SK-N-SH (cell line): ENCODE measurements at regions not wholly inside any gene's neighbourhood (a gene's known extent, or its start where the extent isn't known, plus 50 kb on each side); places are given as distances from the start of the nearest gene placed in this dataset.

Experiments
- CTCF ChIA-PET: fragments of 300-600, 350-600 bp; formaldehyde crosslinking; extraction: SDS; loops from one replicate; lab custom pipeline; 2021; lab: Yijun Ruan, JAX
- POLR2A ChIA-PET: fragments of 350-600 bp; sonication (Branson Sonifier 250); formaldehyde crosslinking; extraction: SDS; loops from one replicate; lab custom pipeline; 2020; ENCODE audit warnings: antibody characterized with exemption, inconsistent platforms; lab: Yijun Ruan, JAX
- DNase-seq: peaks from one replicate; pipeline ENCODE4 v3.0.0; 2012
- H2AFZ ChIP-seq: fragments of 200-600 bp; sonication (generic); 2 replicates; pipeline ENCODE4 v1.8.1; 2016; ENCODE audit warnings: antibody characterized with exemption, mild to moderate bottlenecking, low read depth
- H3F3A ChIP-seq: fragments of 200-600 bp; sonication (generic); replicated peaks from 2 replicates; pipeline ENCODE3; 2016; ENCODE audit warnings: antibody characterized with exemption, mild to moderate bottlenecking; ENCODE audit not compliant: insufficient read depth
- H3K27ac ChIP-seq, 2 experiments: fragments of 200-500 bp in 1 of 2; fragments of 200-600 bp in 1 of 2; sonication (Bioruptor generic) in 1 of 2; sonication (generic), shearing (Covaris generic) in 1 of 2; 2 replicates each; pipeline versions ENCODE4 v1.5.1 to v1.6.1; 2014 to 2016; ENCODE audit warnings: low read depth in 2 of 2, inconsistent platforms in 1 of 2, low read length in 1 of 2, mild to moderate bottlenecking in 1 of 2, mixed read lengths in 1 of 2
- H3K27me3 ChIP-seq: fragments of 200-600 bp; sonication (generic), shearing (Covaris generic); 2 replicates; pipeline ENCODE4 v1.6.1; 2016; ENCODE audit warnings: mixed run types; ENCODE audit not compliant: insufficient read depth
- H3K36me3 ChIP-seq, 2 experiments: fragments of 200-500 bp in 1 of 2; fragments of 200-600 bp in 1 of 2; sonication (Bioruptor generic) in 1 of 2; sonication (generic) in 1 of 2; replicated peaks in 1 of 2; 2 replicates each; pipeline versions ENCODE3 to v1.5.1; 2014 to 2016; ENCODE audit warnings: low read length in 1 of 2, mild to moderate bottlenecking in 1 of 2; ENCODE audit not compliant: insufficient read depth in 2 of 2, control insufficient read depth in 1 of 2
- H3K4me1 ChIP-seq, 2 experiments: fragments of 200-500 bp in 1 of 2; fragments of 200-600 bp in 1 of 2; sonication (Bioruptor generic) in 1 of 2; sonication (generic), shearing (Covaris generic) in 1 of 2; 2 replicates each; pipeline versions ENCODE4 v1.5.1 to v1.6.1; 2014 to 2016; ENCODE audit warnings: low read depth in 1 of 2, low read length in 1 of 2, mixed run types in 1 of 2; ENCODE audit not compliant: insufficient read depth in 2 of 2, control insufficient read depth in 1 of 2
- H3K4me2 ChIP-seq: fragments of 200-600 bp; sonication (generic), shearing (Covaris generic); 2 replicates; pipeline ENCODE4 v1.6.1; 2017; ENCODE audit warnings: mixed run types
- H3K4me3 ChIP-seq, 2 experiments: fragments of 200-500 bp in 1 of 2; fragments of 200-600 bp in 1 of 2; sonication (Bioruptor generic) in 1 of 2; sonication (generic), shearing (Covaris generic) in 1 of 2; 2 replicates each; pipeline versions ENCODE4 v1.5.1 to v1.8.1; 2014 to 2016; ENCODE audit warnings: low read depth in 2 of 2, inconsistent platforms in 1 of 2, low read length in 1 of 2, mild to moderate bottlenecking in 1 of 2, mixed read lengths in 1 of 2, moderate library complexity in 1 of 2
- H3K79me2 ChIP-seq: fragments of 200-600 bp; sonication (generic); 2 replicates; pipeline ENCODE4 v1.8.1; 2017; ENCODE audit warnings: mild to moderate bottlenecking; ENCODE audit not compliant: insufficient read depth
- H3K9ac ChIP-seq: fragments of 200-600 bp; sonication (generic); 2 replicates; pipeline ENCODE4 v1.6.1; 2017; ENCODE audit warnings: mixed run types
- H3K9me2 ChIP-seq: fragments of 200-600 bp; sonication (generic); 2 replicates; pipeline ENCODE4 v1.6.1; 2017; ENCODE audit warnings: mixed run types
- H3K9me3 ChIP-seq: fragments of 200-600 bp; sonication (generic); 2 replicates; pipeline ENCODE4 v1.6.1; 2017; ENCODE audit warnings: mixed run types, mild to moderate bottlenecking, moderate library complexity
- H4K20me1 ChIP-seq: fragments of 200-600 bp; sonication (generic); 2 replicates; pipeline ENCODE4 v1.6.1; 2017; ENCODE audit warnings: mild to moderate bottlenecking, mixed run types; ENCODE audit not compliant: insufficient read depth
- CHD2 ChIP-seq: fragments of 150-350 bp; IDR thresholded peaks from 2 replicates; pipeline ENCODE4 v1.6.1; 2018; ENCODE audit warnings: low read length; ENCODE audit not compliant: partially characterized antibody
- EP300 ChIP-seq, 2 experiments: IDR thresholded peaks; 2 replicates each; pipeline versions ENCODE4 v1.4.0 to v1.6.1; 2012; ENCODE audit warnings: borderline replicate concordance in 1 of 2, low read depth in 1 of 2, low read length in 1 of 2
- FOSL2 ChIP-seq: IDR thresholded peaks from 2 replicates; pipeline ENCODE4 v1.4.0; 2012; ENCODE audit warnings: low read depth, mild to moderate bottlenecking, moderate library complexity, borderline replicate concordance
- FOXM1 ChIP-seq: IDR thresholded peaks from 2 replicates; pipeline ENCODE4 v1.4.0; 2012; ENCODE audit warnings: low read depth, mild to moderate bottlenecking
- GABPA ChIP-seq: IDR thresholded peaks from 2 replicates; pipeline ENCODE4 v1.4.0; 2012; ENCODE audit warnings: low read depth, mild to moderate bottlenecking
- GATA2 ChIP-seq: sonication (generic); formaldehyde crosslinking; IDR thresholded peaks from 2 replicates; pipeline ENCODE4 v1.5.0; 2020; ENCODE audit warnings: mild to moderate bottlenecking, missing genetic modification reagents
- IRF3 ChIP-seq: fragments of 150-350 bp; IDR thresholded peaks from 2 replicates; pipeline ENCODE4 v1.6.1; 2016; ENCODE audit warnings: mild to moderate bottlenecking, low read depth, low read length
- JUND ChIP-seq: IDR thresholded peaks from 2 replicates; pipeline ENCODE4 v1.4.0; 2012
- MAX ChIP-seq: IDR thresholded peaks from 2 replicates; pipeline ENCODE4 v1.4.0; 2012; ENCODE audit warnings: low read depth
- MXI1 ChIP-seq: IDR thresholded peaks from 2 replicates; pipeline ENCODE4 v1.6.1; 2012; ENCODE audit warnings: mild to moderate bottlenecking, low read depth, low read length, improper control_type of control experiment
- NRF1 ChIP-seq: IDR thresholded peaks from 2 replicates; pipeline ENCODE4 v1.6.1; 2012; ENCODE audit warnings: low read depth, mild to moderate bottlenecking, low read length
- POLR2AphosphoS5 ChIP-seq: IDR thresholded peaks from 2 replicates; pipeline ENCODE4 v1.6.1; 2012; ENCODE audit warnings: low read depth, low read length
- RAD21 ChIP-seq: IDR thresholded peaks from 2 replicates; pipeline ENCODE4 v1.6.1; 2012; ENCODE audit warnings: mild to moderate bottlenecking, low read length
- RCOR1 ChIP-seq: fragments of 150-350 bp; IDR thresholded peaks from 2 replicates; pipeline ENCODE4 v1.6.1; 2017; ENCODE audit warnings: antibody characterized with exemption, low read length
- RFX5 ChIP-seq: IDR thresholded peaks from 2 replicates; pipeline ENCODE4 v1.6.1; 2012; ENCODE audit warnings: mild to moderate bottlenecking, improper control_type of control experiment, low read length
- RXRA ChIP-seq: IDR thresholded peaks from 2 replicates; pipeline ENCODE4 v1.4.0; 2012; ENCODE audit warnings: low read depth, mild to moderate bottlenecking, borderline replicate concordance
- TAF1 ChIP-seq: IDR thresholded peaks from 2 replicates; pipeline ENCODE4 v1.6.1; 2012; ENCODE audit warnings: low read depth, mild to moderate bottlenecking, low read length, moderate library complexity, borderline replicate concordance
- USF2 ChIP-seq: fragments of 150-350 bp; IDR thresholded peaks from 2 replicates; pipeline ENCODE4 v1.6.1; 2017; ENCODE audit warnings: antibody characterized with exemption, low read length, low read depth, borderline replicate concordance
- YY1 ChIP-seq: IDR thresholded peaks from 2 replicates; pipeline ENCODE4 v1.4.0; 2012; ENCODE audit warnings: low read depth, mild to moderate bottlenecking
- ZBTB33 ChIP-seq: IDR thresholded peaks from 2 replicates; pipeline ENCODE4 v1.4.0; 2012; ENCODE audit warnings: low read depth, borderline replicate concordance
- WGBS: methylation state at CpG from one replicate; pipeline ENCODE4 v1.1.6; 2017; ENCODE audit warnings: low lambda C conversion rate; 5-methylcytosine and 5-hydroxymethylcytosine counted together
- TF ChIP-seq, protein P1 (sequence below): IDR thresholded peaks from 2 replicates; pipeline ENCODE4; 2012

DNA sequence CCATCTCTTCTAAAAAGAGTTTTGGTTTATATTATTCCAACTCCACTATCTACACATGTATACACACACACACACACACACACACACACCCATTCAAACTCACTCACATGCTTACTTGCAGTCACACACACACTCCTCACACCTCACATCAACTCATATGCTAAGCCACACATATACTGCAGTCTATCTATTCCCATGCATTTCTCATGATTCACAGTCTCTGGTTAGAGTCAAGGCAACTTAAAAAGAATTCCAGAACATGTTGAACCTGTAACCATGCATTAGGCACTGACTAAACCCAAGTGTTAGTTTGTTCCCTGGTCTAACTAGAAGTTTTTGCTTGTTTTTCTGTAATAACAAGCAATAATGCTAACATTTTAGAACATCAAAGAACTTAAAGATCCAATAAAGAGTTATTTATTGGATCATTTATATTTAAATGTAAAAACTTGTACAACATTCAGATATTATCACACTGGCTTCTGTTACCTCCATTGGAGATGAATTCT lies 931.1 kb downstream of the PLA2G4A start:
- H4K20me1 ChIP-seq, result no peaks in the 10 kb centered on the region
- no peaks in the 10 kb centered on the region for H3K36me3 ChIP-seq
- ChIA-PET POLR2A (no interaction called here), CTCF (no interaction called here)
- no peaks in the 10 kb centered on the region for H3K27me3 ChIP-seq
- no peak overlapping the region for H3K27ac ChIP-seq
- no peak overlapping the region for H3K4me2 ChIP-seq
- DNase-seq, result no peak
- H3K4me3 ChIP-seq, result no peak overlapping the region
- no peak overlapping the region for H2AFZ ChIP-seq
- no peaks in the 10 kb centered on the region for H3K9me3 ChIP-seq
- H3K4me1 ChIP-seq, result no peaks in the 10 kb centered on the region
- H3F3A ChIP-seq, result no peaks in the 10 kb centered on the region
- H3K9me2 ChIP-seq, result no peaks in the 10 kb centered on the region
- no peaks in the 10 kb centered on the region for H3K79me2 ChIP-seq
- TF ChIP-seq EP300 (IDR thresholded peaks at IDR 0.05; ENCODE audit: borderline replicate concordance in 1 of 2, low read depth in 1 of 2, low read length in 1 of 2) (no peak), RFX5 (no peak), JUND (no peak), NRF1 (no peak), RXRA (no peak), RCOR1 (no peak), FOSL2 (no peak), MAX (no peak), USF2 (no peak)
- H3K9ac ChIP-seq, result no peak overlapping the region

DNA sequence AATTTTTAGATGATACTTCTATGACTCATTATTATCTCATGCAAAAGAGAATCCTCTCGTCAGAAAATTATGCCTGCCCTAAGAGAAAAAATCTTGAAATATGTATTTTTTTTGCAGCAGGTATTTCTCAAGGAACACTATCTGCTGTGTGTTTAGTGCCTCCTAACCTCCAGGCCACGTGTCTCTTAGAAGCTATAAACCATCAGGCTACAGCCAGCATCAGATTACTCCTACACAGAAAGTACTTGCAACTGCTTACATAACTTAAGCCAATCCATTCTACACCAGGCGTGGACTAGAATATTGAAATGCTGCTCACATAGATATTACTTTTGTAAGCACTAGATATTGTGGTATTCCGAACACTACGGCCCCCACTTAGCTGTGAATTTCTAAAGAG lies 933.4 kb downstream of the PLA2G4A start:
- H4K20me1 ChIP-seq, result no peaks in the 10 kb centered on the region
- no peak for DNase-seq
- no peak overlapping the region for H3K4me3 ChIP-seq
- ChIA-PET CTCF (no interaction called here), POLR2A (no interaction called here)
- no peaks in the 10 kb centered on the region for H3K4me1 ChIP-seq
- no peaks in the 10 kb centered on the region for H3K79me2 ChIP-seq
- no peaks in the 10 kb centered on the region for H3K9me2 ChIP-seq
- 50% methylated on average over 5 of the region's 5 CpGs for WGBS
- no peak overlapping the region for H3K9ac ChIP-seq
- no peak overlapping the region for H3K4me2 ChIP-seq
- H2AFZ ChIP-seq, result no peak overlapping the region
- TF ChIP-seq, protein P1, sequence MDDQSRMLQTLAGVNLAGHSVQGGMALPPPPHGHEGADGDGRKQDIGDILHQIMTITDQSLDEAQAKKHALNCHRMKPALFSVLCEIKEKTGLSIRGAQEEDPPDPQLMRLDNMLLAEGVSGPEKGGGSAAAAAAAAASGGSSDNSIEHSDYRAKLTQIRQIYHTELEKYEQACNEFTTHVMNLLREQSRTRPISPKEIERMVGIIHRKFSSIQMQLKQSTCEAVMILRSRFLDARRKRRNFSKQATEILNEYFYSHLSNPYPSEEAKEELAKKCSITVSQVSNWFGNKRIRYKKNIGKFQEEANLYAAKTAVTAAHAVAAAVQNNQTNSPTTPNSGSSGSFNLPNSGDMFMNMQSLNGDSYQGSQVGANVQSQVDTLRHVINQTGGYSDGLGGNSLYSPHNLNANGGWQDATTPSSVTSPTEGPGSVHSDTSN, result no peak
- TF ChIP-seq RXRA (no peak), ZBTB33 (no peak), YY1 (no peak), GABPA (no peak), MXI1 (no peak), CHD2 (no peak), USF2 (no peak), MAX (no peak), FOXM1 (no peak), IRF3 (no peak), TAF1 (no peak), POLR2AphosphoS5 (no peak), RAD21 (no peak), EP300 (IDR thresholded peaks at IDR 0.05; ENCODE audit: borderline replicate concordance in 1 of 2, low read depth in 1 of 2, low read length in 1 of 2) (no peak), GATA2 (CRISPR knock-in tag) (no peak), NRF1 (no peak), JUND (no peak)
- TF ChIP-seq, all 33 proteins: peak for 0
- no peak overlapping the region for H3K27ac ChIP-seq
- no peaks in the 10 kb centered on the region for H3F3A ChIP-seq
- no peaks in the 10 kb centered on the region for H3K9me3 ChIP-seq
- H3K36me3 ChIP-seq, result no peaks in the 10 kb centered on the region
- H3K27me3 ChIP-seq, result no peaks in the 10 kb centered on the region
